ENCODE measurements at regions not wholly inside any gene's neighbourhood (a gene's known extent, or its start where the extent isn't known, plus 50 kb on each side); places are given as distances from the start of the nearest gene placed in this dataset.

GRCh38 chr6:28729501-28730402 lies 194.0 kb downstream of the TRIM27 start:
- no peak overlapping the region for H3K27ac ChIP-seq (ENCODE audit: low read depth, low read length)
- H2AFZ ChIP-seq (ENCODE audit: low read length): peak overlapping the region; percentile 74
- DNase-seq (ENCODE audit: insufficient read length, low spot score, missing footprints): peak; percentile 67
- no peaks in the 10 kb centered on the region for H3K9me3 ChIP-seq (ENCODE audit: low read depth, low read length)
- no peak for TF ChIP-seq CTCF (IDR thresholded peaks at IDR 0.05; ENCODE audit: extremely low read depth, low read depth, low read length)
- H3K27me3 ChIP-seq (ENCODE audit: insufficient read depth, low read length): peaks cover 30% of the 10 kb centered on the region
- no peaks in the 10 kb centered on the region for H4K20me1 ChIP-seq (ENCODE audit: insufficient read depth, low read length)
- no peaks in the 10 kb centered on the region for H3K79me2 ChIP-seq (ENCODE audit: insufficient read depth, low read length)
- H3K4me2 ChIP-seq (ENCODE audit: insufficient read depth, low read length): peak overlapping the region; percentile 93
- no peaks in the 10 kb centered on the region for H3K36me3 ChIP-seq (ENCODE audit: insufficient read depth, low read length)
- peak overlapping the region; percentile 77 for H3K4me3 ChIP-seq (ENCODE audit: insufficient read depth, low read length)
- peaks cover 5% of the 10 kb centered on the region for H3K4me1 ChIP-seq (ENCODE audit: insufficient read depth, low read length)

DNA sequence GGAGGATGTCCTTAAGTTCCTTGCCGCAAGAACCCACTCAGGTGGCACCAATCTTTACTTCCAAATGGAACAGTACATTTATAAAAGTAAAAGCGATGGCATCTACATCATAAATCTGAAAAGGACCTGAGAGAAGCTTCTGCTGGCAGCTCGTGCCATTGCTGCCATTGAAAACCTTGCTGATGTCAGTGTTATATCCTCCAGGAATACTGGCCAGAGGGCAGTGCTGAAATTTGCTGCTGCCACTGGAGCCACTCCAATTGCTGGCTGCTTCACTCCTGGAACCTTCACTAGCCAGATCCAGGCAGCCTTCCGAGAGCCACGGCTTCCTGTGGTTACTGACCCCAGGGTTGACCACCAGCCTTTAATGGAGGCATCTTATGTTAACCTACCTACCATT lies 191.7 kb downstream of the TRIM27 start:
- H3K4me2 ChIP-seq (ENCODE audit: insufficient read depth, low read length): no peak overlapping the region
- H3K36me3 ChIP-seq (ENCODE audit: insufficient read depth, low read length): no peaks in the 10 kb centered on the region
- no peak overlapping the region for H2AFZ ChIP-seq (ENCODE audit: low read length)
- no peaks in the 10 kb centered on the region for H3K9me3 ChIP-seq (ENCODE audit: low read depth, low read length)
- no peak overlapping the region for H3K4me3 ChIP-seq (ENCODE audit: insufficient read depth, low read length)
- peaks cover 41% of the 10 kb centered on the region for H3K27me3 ChIP-seq (ENCODE audit: insufficient read depth, low read length)
- H3K4me1 ChIP-seq (ENCODE audit: insufficient read depth, low read length): peaks cover 5% of the 10 kb centered on the region
- H4K20me1 ChIP-seq (ENCODE audit: insufficient read depth, low read length): no peaks in the 10 kb centered on the region
- H3K79me2 ChIP-seq (ENCODE audit: insufficient read depth, low read length): no peaks in the 10 kb centered on the region
- no peak for TF ChIP-seq CTCF (IDR thresholded peaks at IDR 0.05; ENCODE audit: extremely low read depth, low read depth, low read length)
- no peak for DNase-seq (ENCODE audit: insufficient read length, low spot score, missing footprints)
- H3K27ac ChIP-seq (ENCODE audit: low read depth, low read length): no peak overlapping the region

- H3K9me3 ChIP-seq (ENCODE audit: low read depth, low read length): no peaks in the 10 kb centered on the region
- H4K20me1 ChIP-seq (ENCODE audit: insufficient read depth, low read length): no peaks in the 10 kb centered on the region
- H3K27ac ChIP-seq (ENCODE audit: low read depth, low read length): no peak overlapping the region
- peak overlapping the region; percentile 28 for H3K4me2 ChIP-seq (ENCODE audit: insufficient read depth, low read length)
- peaks cover 5% of the 10 kb centered on the region for H3K4me1 ChIP-seq (ENCODE audit: insufficient read depth, low read length)
- peak overlapping the region; percentile 25 for H3K4me3 ChIP-seq (ENCODE audit: insufficient read depth, low read length)
- peaks cover 61% of the 10 kb centered on the region for H3K27me3 ChIP-seq (ENCODE audit: insufficient read depth, low read length)
- TF ChIP-seq CTCF (IDR thresholded peaks at IDR 0.05; ENCODE audit: extremely low read depth, low read depth, low read length): no peak
- H2AFZ ChIP-seq (ENCODE audit: low read length): no peak overlapping the region
- no peaks in the 10 kb centered on the region for H3K36me3 ChIP-seq (ENCODE audit: insufficient read depth, low read length)
- DNase-seq (ENCODE audit: insufficient read length, low spot score, missing footprints): no peak
- no peaks in the 10 kb centered on the region for H3K79me2 ChIP-seq (ENCODE audit: insufficient read depth, low read length)
These were observed 189.3 kb downstream of the TRIM27 start for GRCh38 chr6:28734443-28734959.

- Histone ChIP-seq H3K36me3 (ENCODE audit: insufficient read depth, low read length) (no peaks in the 10 kb centered on the region), H3K4me2 (ENCODE audit: insufficient read depth, low read length) (no peak overlapping the region), H3K4me1 (ENCODE audit: insufficient read depth, low read length) (no peaks in the 10 kb centered on the region), H3K79me2 (ENCODE audit: insufficient read depth, low read length) (no peaks in the 10 kb centered on the region), H4K20me1 (ENCODE audit: insufficient read depth, low read length) (no peaks in the 10 kb centered on the region), H3K27ac (ENCODE audit: low read depth, low read length) (no peak overlapping the region), H3K4me3 (ENCODE audit: insufficient read depth, low read length) (no peak overlapping the region), H3K27me3 (ENCODE audit: insufficient read depth, low read length) (peaks cover 55% of the 10 kb centered on the region), H2AFZ (ENCODE audit: low read length) (no peak overlapping the region), H3K9me3 (ENCODE audit: low read depth, low read length) (no peaks in the 10 kb centered on the region)
- no peak for TF ChIP-seq CTCF (IDR thresholded peaks at IDR 0.05; ENCODE audit: extremely low read depth, low read depth, low read length)
- no peak for DNase-seq (ENCODE audit: insufficient read length, low spot score, missing footprints)
These were observed 187.7 kb downstream of the TRIM27 start for GRCh38 chr6:28736121-28736520.
